PC-3 (cell line): ENCODE measurements at regions not wholly inside any gene's neighbourhood (a gene's known extent, or its start where the extent isn't known, plus 50 kb on each side); places are given as distances from the start of the nearest gene placed in this dataset.

Experiments used
- ATAC-seq: fragments of 200-7000 bp; cut with Tn5 transposase; 2 replicates; pipeline ENCODE4 v1.9.1; 2020; ENCODE audit warnings: mild to moderate bottlenecking, moderate library complexity
- BruUV-seq: library from RNA; stranded (reverse); fragments of 400-500 nt; replicated peaks from 2 replicates; lab custom pipeline; 2021; lab: Mats Ljungman, UMichigan
- CTCF ChIA-PET: fragments of 300-600 bp; sonication (Branson Sonifier 250); formaldehyde crosslinking; loops from one replicate; lab custom pipeline; 2022; ENCODE audit warnings: antibody characterized with exemption; lab: Charles Lee
- POLR2A ChIA-PET: fragments of 300-600 bp; sonication (Branson Sonifier 250); formaldehyde crosslinking; loops from one replicate; lab custom pipeline; 2022; ENCODE audit warnings: antibody characterized with exemption; ENCODE audit not compliant: unreplicated experiment; lab: Charles Lee
- DNase-seq: peaks from one replicate; pipeline ENCODE4 v3.0.0-alpha.2; 2015
- H2AFZ ChIP-seq: fragments of 300-600 bp; sonication (generic); 2 replicates; pipeline ENCODE4 v1.6.0; 2016; ENCODE audit warnings: antibody characterized with exemption, low read length
- H3F3A ChIP-seq: fragments of 300-600 bp; sonication (generic); one replicate; pipeline ENCODE4 v1.6.0; 2017; ENCODE audit warnings: antibody characterized with exemption, low read length, control low read depth, mild to moderate bottlenecking; ENCODE audit not compliant: unreplicated experiment
- H3K27ac ChIP-seq: fragments of 300-600 bp; sonication (generic); 2 replicates; pipeline ENCODE4 v1.5.1; 2016; ENCODE audit warnings: mild to moderate bottlenecking, low read length
- H3K27me3 ChIP-seq: fragments of 300-600 bp; sonication (generic); 2 replicates; pipeline ENCODE4 v1.6.1; 2016; ENCODE audit warnings: low read length, mixed read lengths
- H3K36me3 ChIP-seq: fragments of 300-600 bp; sonication (generic); 2 replicates; pipeline ENCODE4 v1.6.1; 2016; ENCODE audit warnings: low read depth, mixed run types, low read length, mixed read lengths
- H3K4me1 ChIP-seq: fragments of 300-600 bp; sonication (generic); 2 replicates; pipeline ENCODE4 v1.5.1; 2016; ENCODE audit warnings: low read length; ENCODE audit not compliant: insufficient read depth
- H3K4me2 ChIP-seq: fragments of 300-600 bp; sonication (generic); 2 replicates; pipeline ENCODE4 v1.6.0; 2016; ENCODE audit warnings: low read length
- H3K4me3 ChIP-seq: fragments of 300-600 bp; sonication (generic); 2 replicates; pipeline ENCODE4 v1.5.1; 2016; ENCODE audit warnings: mild to moderate bottlenecking, low read length, mixed read lengths
- H3K79me2 ChIP-seq: fragments of 300-600 bp; sonication (generic); 2 replicates; pipeline ENCODE4 v1.6.1; 2017; ENCODE audit warnings: low read length, mixed read lengths
- H3K9ac ChIP-seq: fragments of 300-600 bp; sonication (generic); 2 replicates; pipeline ENCODE4 v1.6.0; 2016; ENCODE audit warnings: mild to moderate bottlenecking, low read length
- H3K9me2 ChIP-seq: fragments of 300-600 bp; sonication (generic); replicated peaks from 2 replicates; pipeline ENCODE4 v1.6.1; 2016; ENCODE audit warnings: mixed run types, low read length, mixed read lengths
- H3K9me3 ChIP-seq: fragments of 300-600 bp; sonication (generic); 2 replicates; pipeline ENCODE4 v1.6.1; 2016; ENCODE audit warnings: low read length, mixed read lengths
- H4K20me1 ChIP-seq: fragments of 300-600 bp; sonication (generic); 2 replicates; pipeline ENCODE4 v1.6.1; 2016; ENCODE audit warnings: low read length, mixed read lengths
- CTCF ChIP-seq: fragments of 300-600 bp; sonication (generic); conservative IDR thresholded peaks from 2 replicates; pipeline ENCODE4 v1.5.1; 2017; ENCODE audit warnings: antibody characterized with exemption, low read depth, mild to moderate bottlenecking, low read length
- EZH2 ChIP-seq: fragments of 300-600 bp; sonication (generic); IDR thresholded peaks from one replicate; pipeline ENCODE4 v1.6.1; 2017; ENCODE audit warnings: antibody characterized with exemption, mild to moderate bottlenecking, low read length; ENCODE audit not compliant: unreplicated experiment
- EZH2phosphoT487 ChIP-seq: fragments of 300-600 bp; sonication (generic); IDR thresholded peaks from 2 replicates; pipeline ENCODE4 v1.6.1; 2018; ENCODE audit warnings: mild to moderate bottlenecking, antibody characterized with exemption, low read length, borderline replicate concordance
- intact Hi-C: fragments of 100-400 bp; cut with micrococcal nuclease; formaldehyde crosslinking; loops from 2 replicates; pipeline ENCODE4 v1.9.0; 2023

GRCh38 chr1:112800289-112800688, 85.2 kb upstream of the PPM1J start:
- ATAC-seq: no peak
- intact Hi-C loops: no loop called here
- Histone ChIP-seq H3K9me2 (no peaks in the 10 kb centered on the region), H3K79me2 (no peaks in the 10 kb centered on the region), H3F3A (no peaks in the 10 kb centered on the region), H2AFZ (no peak overlapping the region), H3K36me3 (no peaks in the 10 kb centered on the region), H3K27ac (no peak overlapping the region), H4K20me1 (no peaks in the 10 kb centered on the region), H3K4me2 (no peak overlapping the region), H3K9me3 (no peaks in the 10 kb centered on the region), H3K27me3 (no peaks in the 10 kb centered on the region), H3K9ac (no peak overlapping the region), H3K4me3 (no peak overlapping the region), H3K4me1 (no peaks in the 10 kb centered on the region)
- no TSS peak for BruUV-seq
- DNase-seq: no peak
- CTCF ChIA-PET: no interaction called here
- POLR2A ChIA-PET: no interaction called here
- TF ChIP-seq EZH2phosphoT487: no peak
- TF ChIP-seq CTCF: no peak
- TF ChIP-seq EZH2: no peak

GRCh38 chr1:112798292-112798691, 83.2 kb upstream of the PPM1J start:
- no peaks in the 10 kb centered on the region for H3F3A ChIP-seq
- H4K20me1 ChIP-seq: no peaks in the 10 kb centered on the region
- no peak overlapping the region for H3K4me3 ChIP-seq
- H3K36me3 ChIP-seq: no peaks in the 10 kb centered on the region
- BruUV-seq: no TSS peak
- DNase-seq: no peak
- POLR2A ChIA-PET: no interaction called here
- H3K9ac ChIP-seq: no peak overlapping the region
- H3K79me2 ChIP-seq: no peaks in the 10 kb centered on the region
- no peak overlapping the region for H3K4me2 ChIP-seq
- no peaks in the 10 kb centered on the region for H3K27me3 ChIP-seq
- no peaks in the 10 kb centered on the region for H3K4me1 ChIP-seq
- no peaks in the 10 kb centered on the region for H3K9me2 ChIP-seq
- CTCF ChIA-PET: no interaction called here
- no peak for ATAC-seq
- H3K9me3 ChIP-seq: no peaks in the 10 kb centered on the region
- TF ChIP-seq EZH2: no peak
- TF ChIP-seq CTCF: no peak
- no peak for TF ChIP-seq EZH2phosphoT487
- no peak overlapping the region for H2AFZ ChIP-seq
- intact Hi-C loops: no loop called here
- no peak overlapping the region for H3K27ac ChIP-seq

GRCh38 chr1:112797224-112797623, 82.1 kb upstream of the PPM1J start:
- Histone ChIP-seq H4K20me1 (no peaks in the 10 kb centered on the region), H3K4me3 (no peak overlapping the region), H3K27me3 (no peaks in the 10 kb centered on the region), H3K9me3 (no peaks in the 10 kb centered on the region), H3F3A (no peaks in the 10 kb centered on the region), H3K9ac (no peak overlapping the region), H3K27ac (no peak overlapping the region), H2AFZ (no peak overlapping the region), H3K36me3 (no peaks in the 10 kb centered on the region), H3K79me2 (no peaks in the 10 kb centered on the region), H3K4me1 (no peaks in the 10 kb centered on the region), H3K9me2 (no peaks in the 10 kb centered on the region), H3K4me2 (no peak overlapping the region)
- no peak for ATAC-seq
- intact Hi-C loops: no loop called here
- ChIA-PET POLR2A (no interaction called here), CTCF (no interaction called here)
- TF ChIP-seq CTCF (no peak), EZH2phosphoT487 (no peak), EZH2 (no peak)
- BruUV-seq: no TSS peak
- DNase-seq: no peak
